ENCODE measurements at regions not wholly inside any gene's neighbourhood (a gene's known extent, or its start where the extent isn't known, plus 50 kb on each side); places are given as distances from the start of the nearest gene placed in this dataset.

GRCh38 chr10:121248266-121248665 is 350.0 kb downstream of the FGFR2 start:
- no peak overlapping the region for H3K27ac Mint-ChIP-seq
- no peaks in the 10 kb centered on the region for H3K4me1 ChIP-seq (ENCODE audit: control insufficient read depth in 2 of 2, insufficient read depth in 2 of 2, low read length in 2 of 2)
- H3K9ac ChIP-seq (ENCODE audit: low read length) = no peak overlapping the region
- H4K20me1 ChIP-seq (ENCODE audit: control insufficient read depth, insufficient read depth, low read length, poor library complexity, severe bottlenecking) = no peaks in the 10 kb centered on the region
- H3K4me3 Mint-ChIP-seq = no peak overlapping the region
- 10% methylated on average over 4 of the region's 6 CpGs for WGBS (ENCODE audit: insufficient coverage)
- H3K27me3 ChIP-seq (replicated peaks in 1 of 4; ENCODE audit: control extremely low read depth in 1 of 4, control insufficient read depth in 3 of 4, insufficient read depth in 4 of 4, low read length in 3 of 4) = no peaks in the 10 kb centered on the region
- no peak overlapping the region for H3K4me3 ChIP-seq (ENCODE audit: control extremely low read depth in 1 of 5, extremely low read depth in 1 of 5, insufficient read depth in 1 of 5, low read depth in 2 of 5, low read length in 4 of 5)
- H3K4me1 Mint-ChIP-seq = no peaks in the 10 kb centered on the region
- no peaks in the 10 kb centered on the region for H3K36me3 ChIP-seq (replicated peaks in 1 of 2; ENCODE audit: control extremely low read depth in 1 of 2, control insufficient read depth in 1 of 2, extremely low read depth in 1 of 2, insufficient read depth in 2 of 2, low read length in 1 of 2)
- ATAC-seq (ENCODE audit: low read depth) (no peak), DNase-seq (no peak)
- H3K4me2 ChIP-seq (replicated peaks; ENCODE audit: low read depth, low read length, poor library complexity, severe bottlenecking) = no peak overlapping the region
- no peak for TF ChIP-seq EZH2 (IDR thresholded peaks at IDR 0.05; ENCODE audit: borderline replicate concordance, insufficient read depth, low read depth, low read length, poor library complexity, severe bottlenecking)
- intact Hi-C loops (cut with micrococcal nuclease) = no loop called here
- peaks cover 0 to under 1% (median 0%) of the 10 kb centered on the region in 3 donors for H3K9me3 ChIP-seq (ENCODE audit: control extremely low read depth in 1 of 3, control insufficient read depth in 2 of 3, insufficient read depth in 1 of 3, low read length in 2 of 3)
- H2AFZ ChIP-seq (ENCODE audit: insufficient read depth, low read depth, low read length, poor library complexity, severe bottlenecking) = no peak overlapping the region
- CTCF ChIA-PET = no interaction called here
- no peaks in the 10 kb centered on the region for H3K79me2 ChIP-seq (ENCODE audit: control insufficient read depth, insufficient read depth, low read length)
- no peak overlapping the region for H3K27ac ChIP-seq (ENCODE audit: low read length in 2 of 2)
- peaks cover 3% of the 10 kb centered on the region for H3K9me3 Mint-ChIP-seq (ENCODE audit: insufficient read depth)
- peaks cover 18% of the 10 kb centered on the region for H3K27me3 Mint-ChIP-seq
- POLR2A ChIA-PET = no interaction called here

DNA sequence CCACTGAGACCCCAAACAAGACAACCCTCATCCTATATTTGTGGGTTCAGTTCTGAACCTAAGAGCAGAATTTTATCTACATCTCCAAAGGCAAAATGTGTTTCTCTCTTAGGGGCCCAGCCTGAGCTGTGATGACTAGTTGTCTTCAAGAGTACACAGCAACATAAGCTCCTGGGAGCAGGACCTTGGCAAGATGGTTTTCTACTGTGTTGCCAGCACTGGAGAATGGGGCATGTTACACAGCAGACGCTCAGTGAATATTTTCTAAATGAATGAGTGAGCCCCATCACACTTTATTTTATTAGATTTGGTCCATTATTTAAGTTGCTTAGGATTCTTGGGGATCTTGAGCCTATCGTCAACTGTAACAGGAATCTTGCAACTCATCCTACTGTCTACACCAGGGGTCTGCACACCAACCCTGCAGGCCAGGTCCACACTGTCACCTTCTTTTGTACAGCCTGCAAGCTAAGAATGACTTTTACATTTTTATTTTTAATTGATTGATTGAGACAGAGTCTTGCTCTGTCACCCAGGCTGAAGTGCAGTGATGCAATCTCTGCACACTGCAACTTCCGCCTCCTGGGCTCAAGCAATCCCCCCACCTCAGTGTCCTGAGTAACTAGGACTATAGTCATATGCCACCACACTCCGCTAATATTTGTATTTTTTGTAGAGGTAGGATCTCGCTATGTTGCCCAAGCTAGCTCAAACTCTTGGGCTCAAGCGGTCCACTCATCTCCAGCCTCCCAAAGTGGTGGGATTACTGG is 347.1 kb downstream of the FGFR2 start:
- Histone ChIP-seq H3K4me3 (ENCODE audit: control extremely low read depth in 1 of 5, extremely low read depth in 1 of 5, insufficient read depth in 1 of 5, low read depth in 2 of 5, low read length in 4 of 5) (no peak overlapping the region), H3K9ac (ENCODE audit: low read length) (no peak overlapping the region), H3K27ac (ENCODE audit: low read length in 2 of 2) (no peak overlapping the region), H3K27me3 (replicated peaks in 1 of 4; ENCODE audit: control extremely low read depth in 1 of 4, control insufficient read depth in 3 of 4, insufficient read depth in 4 of 4, low read length in 3 of 4) (no peaks in the 10 kb centered on the region), H3K36me3 (replicated peaks in 1 of 2; ENCODE audit: control extremely low read depth in 1 of 2, control insufficient read depth in 1 of 2, extremely low read depth in 1 of 2, insufficient read depth in 2 of 2, low read length in 1 of 2) (no peaks in the 10 kb centered on the region), H4K20me1 (ENCODE audit: control insufficient read depth, insufficient read depth, low read length, poor library complexity, severe bottlenecking) (no peaks in the 10 kb centered on the region), H3K4me1 (ENCODE audit: control insufficient read depth in 2 of 2, insufficient read depth in 2 of 2, low read length in 2 of 2) (no peaks in the 10 kb centered on the region), H3K4me2 (replicated peaks; ENCODE audit: low read depth, low read length, poor library complexity, severe bottlenecking) (no peak overlapping the region), H3K79me2 (ENCODE audit: control insufficient read depth, insufficient read depth, low read length) (no peaks in the 10 kb centered on the region), H3K9me3 (ENCODE audit: control extremely low read depth in 1 of 3, control insufficient read depth in 2 of 3, insufficient read depth in 1 of 3, low read length in 2 of 3) (no peaks in the 10 kb centered on the region), H2AFZ (ENCODE audit: insufficient read depth, low read depth, low read length, poor library complexity, severe bottlenecking) (no peak overlapping the region)
- Mint-ChIP-seq H3K27me3 (peaks cover 12% of the 10 kb centered on the region), H3K9me3 (ENCODE audit: insufficient read depth) (peaks cover 3% of the 10 kb centered on the region), H3K4me1 (no peaks in the 10 kb centered on the region), H3K4me3 (no peak overlapping the region), H3K27ac (no peak overlapping the region)
- ATAC-seq (ENCODE audit: low read depth) (no peak), DNase-seq (no peak)
- intact Hi-C loops (cut with micrococcal nuclease) = no loop called here
- POLR2A ChIA-PET = no interaction called here
- no CpG with 5 or more reads among the region's 6 CpGs for WGBS (ENCODE audit: insufficient coverage)
- CTCF ChIA-PET = no interaction called here
- TF ChIP-seq, protein P1, sequence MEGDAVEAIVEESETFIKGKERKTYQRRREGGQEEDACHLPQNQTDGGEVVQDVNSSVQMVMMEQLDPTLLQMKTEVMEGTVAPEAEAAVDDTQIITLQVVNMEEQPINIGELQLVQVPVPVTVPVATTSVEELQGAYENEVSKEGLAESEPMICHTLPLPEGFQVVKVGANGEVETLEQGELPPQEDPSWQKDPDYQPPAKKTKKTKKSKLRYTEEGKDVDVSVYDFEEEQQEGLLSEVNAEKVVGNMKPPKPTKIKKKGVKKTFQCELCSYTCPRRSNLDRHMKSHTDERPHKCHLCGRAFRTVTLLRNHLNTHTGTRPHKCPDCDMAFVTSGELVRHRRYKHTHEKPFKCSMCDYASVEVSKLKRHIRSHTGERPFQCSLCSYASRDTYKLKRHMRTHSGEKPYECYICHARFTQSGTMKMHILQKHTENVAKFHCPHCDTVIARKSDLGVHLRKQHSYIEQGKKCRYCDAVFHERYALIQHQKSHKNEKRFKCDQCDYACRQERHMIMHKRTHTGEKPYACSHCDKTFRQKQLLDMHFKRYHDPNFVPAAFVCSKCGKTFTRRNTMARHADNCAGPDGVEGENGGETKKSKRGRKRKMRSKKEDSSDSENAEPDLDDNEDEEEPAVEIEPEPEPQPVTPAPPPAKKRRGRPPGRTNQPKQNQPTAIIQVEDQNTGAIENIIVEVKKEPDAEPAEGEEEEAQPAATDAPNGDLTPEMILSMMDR (IDR thresholded peaks at IDR 0.05) = no peak
- TF ChIP-seq EZH2 (IDR thresholded peaks at IDR 0.05; ENCODE audit: borderline replicate concordance, insufficient read depth, low read depth, low read length, poor library complexity, severe bottlenecking) = no peak

Measured in B cell (primary cell).